ENCODE measurements at regions not wholly inside any gene's neighbourhood (a gene's known extent, or its start where the extent isn't known, plus 50 kb on each side); places are given as distances from the start of the nearest gene placed in this dataset.

DNA sequence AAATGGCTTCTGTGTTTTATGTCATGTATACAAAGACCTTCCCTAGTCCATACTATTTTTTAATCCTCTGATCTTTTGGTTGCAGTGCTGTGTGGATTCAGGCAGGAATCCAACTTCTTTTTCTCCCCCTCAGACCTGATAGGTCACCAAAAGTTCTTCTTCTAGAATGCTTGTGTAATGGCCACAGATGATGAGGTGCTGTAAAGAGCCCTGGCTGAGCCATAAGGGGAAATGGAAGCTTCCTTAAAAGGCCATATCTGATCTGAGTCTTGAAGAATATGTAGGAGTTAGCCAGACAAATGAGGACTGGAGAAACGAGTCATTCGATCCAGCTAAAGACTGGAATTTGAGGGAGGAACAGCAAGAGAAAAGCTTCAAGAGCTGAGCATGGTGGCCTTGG lies 353.9 kb downstream of the PCNX1 start:
- no peak for DNase-seq (ENCODE audit: low read depth)
- H3K4me3 ChIP-seq (ENCODE audit: low read length), result no peak overlapping the region
- TF ChIP-seq, protein P1, sequence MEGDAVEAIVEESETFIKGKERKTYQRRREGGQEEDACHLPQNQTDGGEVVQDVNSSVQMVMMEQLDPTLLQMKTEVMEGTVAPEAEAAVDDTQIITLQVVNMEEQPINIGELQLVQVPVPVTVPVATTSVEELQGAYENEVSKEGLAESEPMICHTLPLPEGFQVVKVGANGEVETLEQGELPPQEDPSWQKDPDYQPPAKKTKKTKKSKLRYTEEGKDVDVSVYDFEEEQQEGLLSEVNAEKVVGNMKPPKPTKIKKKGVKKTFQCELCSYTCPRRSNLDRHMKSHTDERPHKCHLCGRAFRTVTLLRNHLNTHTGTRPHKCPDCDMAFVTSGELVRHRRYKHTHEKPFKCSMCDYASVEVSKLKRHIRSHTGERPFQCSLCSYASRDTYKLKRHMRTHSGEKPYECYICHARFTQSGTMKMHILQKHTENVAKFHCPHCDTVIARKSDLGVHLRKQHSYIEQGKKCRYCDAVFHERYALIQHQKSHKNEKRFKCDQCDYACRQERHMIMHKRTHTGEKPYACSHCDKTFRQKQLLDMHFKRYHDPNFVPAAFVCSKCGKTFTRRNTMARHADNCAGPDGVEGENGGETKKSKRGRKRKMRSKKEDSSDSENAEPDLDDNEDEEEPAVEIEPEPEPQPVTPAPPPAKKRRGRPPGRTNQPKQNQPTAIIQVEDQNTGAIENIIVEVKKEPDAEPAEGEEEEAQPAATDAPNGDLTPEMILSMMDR (conservative IDR thresholded peaks at IDR 0.05; ENCODE audit: low read depth, low read length), result no peak

DNA sequence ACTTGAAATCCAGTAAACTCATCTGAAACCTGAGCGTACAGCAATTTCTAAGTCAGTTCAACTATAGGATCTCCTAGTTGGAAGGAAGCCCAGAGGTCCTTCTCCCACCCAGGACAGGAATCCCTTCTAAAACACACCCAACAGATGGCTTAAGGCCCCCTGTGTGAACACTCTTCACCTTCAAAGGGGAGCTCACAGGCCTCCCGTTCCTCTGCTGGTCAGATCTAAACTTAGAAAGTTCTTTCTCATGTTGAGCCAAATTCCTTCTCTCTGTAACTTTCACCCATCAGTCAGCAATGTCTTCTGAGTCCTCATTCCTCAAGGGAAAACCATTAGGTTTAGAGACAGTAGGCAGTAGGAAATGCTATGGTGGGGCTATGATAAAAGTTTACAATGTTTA lies 355.2 kb downstream of the PCNX1 start:
- no peak for DNase-seq (ENCODE audit: low read depth)
- H3K4me3 ChIP-seq (ENCODE audit: low read length), result no peak overlapping the region
- TF ChIP-seq, protein P1 (conservative IDR thresholded peaks at IDR 0.05; ENCODE audit: low read depth, low read length), result no peak

DNA sequence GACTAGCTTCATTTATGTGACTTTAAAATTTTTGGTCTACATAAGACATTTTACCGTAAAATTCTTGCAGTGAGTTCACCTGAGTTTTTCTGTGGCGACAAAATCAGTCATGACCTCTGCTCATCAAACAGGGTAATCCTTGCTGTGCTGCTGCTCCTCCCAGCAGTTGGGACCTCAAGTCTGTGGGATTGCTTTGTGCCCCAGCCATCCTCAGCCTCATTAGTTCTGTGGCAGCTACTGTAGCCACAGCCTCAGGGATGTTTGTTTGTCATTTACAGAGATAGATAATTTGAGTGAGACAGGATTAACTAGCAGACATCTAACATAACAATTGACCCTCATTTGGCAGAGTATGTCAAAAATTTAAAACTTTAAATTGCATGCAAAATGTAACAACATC lies 357.0 kb downstream of the PCNX1 start:
- no peak for DNase-seq (ENCODE audit: low read depth)
- TF ChIP-seq, protein P1 (conservative IDR thresholded peaks at IDR 0.05; ENCODE audit: low read depth, low read length), result no peak
- no peak overlapping the region for H3K4me3 ChIP-seq (ENCODE audit: low read length)

DNA sequence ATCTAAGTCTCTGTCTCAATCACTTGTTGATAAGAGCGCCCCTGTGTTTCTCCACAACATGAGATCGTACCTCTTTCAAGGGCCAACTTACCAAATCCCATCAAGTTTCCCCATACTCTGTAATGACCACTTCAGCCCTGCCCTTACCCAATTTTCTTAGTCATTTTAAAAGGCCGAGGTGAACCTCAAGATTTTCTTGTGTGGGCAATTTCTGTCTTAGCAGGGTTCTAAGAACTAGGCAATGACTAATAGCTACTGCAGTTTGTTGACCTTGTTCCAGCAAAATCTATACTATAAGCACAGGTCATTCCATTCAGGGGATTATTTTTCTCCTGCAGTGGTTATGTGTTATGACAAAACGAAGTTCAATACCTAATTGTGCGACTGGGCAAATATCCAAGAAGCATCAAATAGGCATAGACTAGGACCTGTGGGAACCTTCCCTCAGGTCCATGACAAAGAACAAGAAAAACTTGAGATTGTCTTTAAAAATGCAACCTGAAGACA lies 359.8 kb downstream of the PCNX1 start:
- DNase-seq (ENCODE audit: low read depth), result peak; percentile 71
- H3K4me3 ChIP-seq (ENCODE audit: low read length), result no peak overlapping the region
- TF ChIP-seq, protein P1 (conservative IDR thresholded peaks at IDR 0.05; ENCODE audit: low read depth, low read length), result no peak

DNA sequence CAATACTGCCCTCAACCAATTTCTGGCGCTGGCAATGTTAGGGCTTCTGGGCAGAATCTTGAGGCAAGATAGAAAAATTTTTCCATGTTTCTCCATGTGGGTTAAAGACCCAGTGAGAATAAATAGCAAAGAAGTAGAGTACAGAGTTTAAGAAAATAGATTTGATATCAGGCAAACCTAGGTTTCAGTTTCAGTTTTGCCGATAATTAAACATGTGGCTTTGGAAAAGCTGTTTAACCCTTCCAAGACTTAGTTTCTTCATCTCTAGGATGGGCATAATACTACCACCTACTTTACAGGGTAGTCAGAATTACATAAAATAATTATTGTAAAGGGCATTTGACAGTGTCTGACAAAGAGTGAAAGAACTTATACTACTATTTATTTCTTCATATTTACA lies 360.4 kb downstream of the PCNX1 start:
- H3K4me3 ChIP-seq (ENCODE audit: low read length), result no peak overlapping the region
- no peak for DNase-seq (ENCODE audit: low read depth)
- TF ChIP-seq, protein P1 (conservative IDR thresholded peaks at IDR 0.05; ENCODE audit: low read depth, low read length), result no peak

DNA sequence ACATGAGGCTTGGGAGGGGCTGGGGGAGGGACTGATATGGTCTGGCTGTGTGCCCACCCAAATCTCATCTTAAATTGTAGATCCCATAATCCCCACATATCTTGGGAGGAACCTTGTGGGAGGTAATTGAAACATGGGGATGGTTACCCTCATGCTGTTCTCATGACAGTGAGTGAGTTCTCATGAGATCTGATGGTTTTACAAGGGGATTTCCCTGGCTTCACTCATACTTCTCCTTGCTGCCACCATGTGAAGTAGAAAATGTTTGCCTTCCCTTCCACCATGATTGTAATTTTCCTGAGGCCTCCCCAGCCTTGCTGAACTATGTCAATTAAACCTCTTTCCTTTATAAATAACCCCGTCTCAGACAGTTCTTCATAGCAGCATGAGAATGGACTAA lies 362.9 kb downstream of the PCNX1 start:
- H3K4me3 ChIP-seq (ENCODE audit: low read length), result no peak overlapping the region
- DNase-seq (ENCODE audit: low read depth), result no peak
- TF ChIP-seq, protein P1 (conservative IDR thresholded peaks at IDR 0.05; ENCODE audit: low read depth, low read length), result no peak

DNA sequence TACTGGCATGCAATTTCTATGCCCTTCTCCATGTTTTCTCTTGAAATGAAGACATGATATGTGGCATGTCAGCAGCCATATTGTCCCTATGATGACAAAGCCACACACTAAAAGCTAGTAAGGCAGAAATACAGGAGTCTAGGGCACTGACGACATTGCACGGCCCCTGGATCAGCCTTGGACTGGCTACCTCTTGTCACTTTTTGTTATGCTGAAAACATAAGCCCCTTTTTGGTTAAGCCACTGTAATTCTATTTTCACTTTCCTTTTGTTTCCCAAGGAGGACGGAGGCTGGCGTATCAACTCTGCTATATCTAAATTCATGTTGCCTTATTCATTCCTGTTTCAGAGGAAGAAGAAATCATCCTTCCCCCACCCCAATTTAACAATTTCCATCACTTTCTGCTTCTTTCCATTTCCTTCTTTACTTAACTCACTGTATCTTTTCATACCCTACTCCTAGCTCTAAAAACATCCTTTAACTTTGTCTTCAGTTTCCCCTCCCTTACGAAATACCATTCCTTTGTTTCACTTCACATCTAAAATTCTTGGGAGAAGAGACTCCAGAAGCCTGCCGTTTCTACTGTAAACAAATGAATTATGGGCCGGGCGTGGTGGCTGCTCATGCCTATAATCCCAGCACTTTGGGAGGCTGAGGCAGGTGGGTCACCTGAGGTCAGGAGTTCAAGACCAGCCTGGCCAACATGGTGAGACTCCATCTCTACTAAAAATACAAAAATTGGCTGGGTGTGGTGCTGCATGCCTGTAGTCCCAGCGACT lies 364.1 kb downstream of the PCNX1 start:
- H3K4me3 ChIP-seq (ENCODE audit: low read length), result no peak overlapping the region
- DNase-seq (ENCODE audit: low read depth), result no peak
- TF ChIP-seq, protein P1 (conservative IDR thresholded peaks at IDR 0.05; ENCODE audit: low read depth, low read length), result no peak
